HG03196 (cell line): ENCODE measurements at regions not wholly inside any gene's neighbourhood (a gene's known extent, or its start where the extent isn't known, plus 50 kb on each side); places are given as distances from the start of the nearest gene placed in this dataset.
A peak's percentile ranks its signal among the peaks of the same experiment; 100 is the strongest.
"Not testable (repeated sequence)": the region's sequence is repeated elsewhere in the genome, so short reads cannot be mapped to it uniquely, and the experiment has no call there.

Experiments
- ATAC-seq: cut with Tn5 transposase; IDR thresholded peaks from one replicate; pipeline ENCODE4 v1.9.1; 2021; ENCODE audit not compliant: unreplicated experiment

- ATAC-seq: no peak
Measured at GRCh38 chr3:28575746-28576613, 227.4 kb upstream of the AZI2 start.

GRCh38 chr3:28576614-28577200 lies 228.1 kb upstream of the AZI2 start:
- no peak for ATAC-seq

DNA sequence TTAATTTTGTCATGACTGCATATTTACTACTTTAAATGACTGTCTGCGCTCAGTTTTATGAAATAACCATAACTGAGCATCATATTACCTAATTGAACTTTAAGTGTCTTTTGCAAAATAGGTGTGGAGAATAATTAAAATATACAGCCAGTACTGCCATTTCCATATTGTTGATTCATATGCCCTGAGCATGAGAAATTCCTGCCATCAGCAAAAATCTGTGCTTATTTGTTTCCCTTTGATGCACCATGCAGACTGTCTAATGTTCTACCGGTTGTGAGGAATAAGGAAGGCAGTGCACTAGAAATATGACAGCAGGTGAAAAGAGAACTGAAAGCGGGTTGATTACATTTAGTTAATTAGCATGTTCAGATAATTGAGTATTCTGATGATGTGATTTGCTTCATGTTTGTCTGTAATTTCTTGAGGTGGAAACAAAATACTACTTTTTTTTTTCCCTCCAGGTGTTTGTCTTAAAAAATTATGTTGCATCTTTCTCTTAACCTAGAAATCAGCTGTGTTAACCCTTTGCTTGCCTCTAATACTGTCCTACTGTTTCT lies 229.4 kb upstream of the AZI2 start:
- no peak for ATAC-seq

GRCh38 chr3:28586325-28586724 lies 237.7 kb upstream of the AZI2 start:
- ATAC-seq: peak; percentile 70

GRCh38 chr3:28587723-28588122 lies 239.1 kb upstream of the AZI2 start:
- no peak for ATAC-seq

- ATAC-seq: no peak
Measured at GRCh38 chr3:28590216-28590615, 241.6 kb upstream of the AZI2 start.

- no peak for ATAC-seq
Measured at GRCh38 chr3:28590860-28591259, 242.2 kb upstream of the AZI2 start.

DNA sequence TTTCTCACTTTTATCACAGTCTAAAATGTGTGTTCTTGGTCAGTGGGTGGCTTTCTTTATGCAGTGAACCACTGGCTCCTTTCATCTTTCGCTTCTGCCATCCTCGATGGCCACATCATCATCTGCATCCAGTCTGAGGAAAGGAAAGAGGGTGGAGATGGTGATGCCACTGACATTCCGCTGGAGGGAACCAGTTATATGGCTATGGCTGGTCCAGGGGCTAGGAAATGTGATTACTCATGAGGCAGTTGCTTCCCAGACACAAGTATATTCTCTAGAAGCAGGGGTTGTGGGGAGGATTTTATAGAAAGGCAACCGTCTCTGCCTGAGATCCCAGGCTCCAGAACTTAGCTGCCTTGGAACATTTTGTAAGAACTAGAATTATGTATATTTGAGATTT lies 246.7 kb upstream of the AZI2 start:
- ATAC-seq: no peak

GRCh38 chr3:28597452-28597851 lies 248.8 kb upstream of the AZI2 start:
- ATAC-seq: no peak

DNA sequence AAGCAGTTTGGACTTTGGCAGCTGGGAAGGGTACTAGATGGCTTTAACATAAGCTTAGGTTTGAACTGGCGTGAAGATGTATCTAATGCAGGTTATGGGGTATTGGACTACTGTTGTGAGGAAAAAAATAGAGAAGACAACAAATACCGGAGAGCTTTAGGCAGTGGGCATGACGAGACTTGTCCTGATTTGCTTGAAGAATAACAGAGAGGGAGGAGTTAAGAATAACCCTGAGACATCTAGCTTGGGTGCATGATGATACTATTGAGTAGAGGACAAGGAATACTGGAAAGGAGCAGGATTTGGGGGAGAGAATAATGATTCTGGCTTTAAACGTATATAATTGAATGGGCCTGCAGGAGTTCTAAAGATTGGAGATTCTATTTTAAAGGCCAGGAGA lies 249.5 kb upstream of the AZI2 start:
- no peak for ATAC-seq

DNA sequence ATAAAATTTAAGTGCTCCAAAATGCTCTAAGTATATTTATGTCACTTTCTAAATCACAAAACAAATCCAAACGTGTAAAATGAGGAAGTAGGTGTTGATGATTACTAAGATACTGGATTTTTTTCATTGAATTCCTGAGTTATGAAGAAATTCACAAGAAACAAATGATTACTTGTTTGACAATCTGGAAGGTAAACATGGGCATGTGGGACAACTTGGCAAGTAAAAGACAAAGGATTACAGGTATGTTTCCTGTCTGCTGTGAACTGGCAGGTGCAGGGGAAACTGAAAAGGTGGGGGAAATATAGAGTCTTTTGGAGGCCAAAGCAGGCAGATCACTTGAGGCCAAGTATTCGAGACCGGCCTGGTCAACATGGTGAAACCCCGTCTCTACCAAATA lies 252.7 kb upstream of the AZI2 start:
- no peak for ATAC-seq

- no peak for ATAC-seq
Measured at GRCh38 chr3:28606283-28606682, 257.7 kb upstream of the AZI2 start.

DNA sequence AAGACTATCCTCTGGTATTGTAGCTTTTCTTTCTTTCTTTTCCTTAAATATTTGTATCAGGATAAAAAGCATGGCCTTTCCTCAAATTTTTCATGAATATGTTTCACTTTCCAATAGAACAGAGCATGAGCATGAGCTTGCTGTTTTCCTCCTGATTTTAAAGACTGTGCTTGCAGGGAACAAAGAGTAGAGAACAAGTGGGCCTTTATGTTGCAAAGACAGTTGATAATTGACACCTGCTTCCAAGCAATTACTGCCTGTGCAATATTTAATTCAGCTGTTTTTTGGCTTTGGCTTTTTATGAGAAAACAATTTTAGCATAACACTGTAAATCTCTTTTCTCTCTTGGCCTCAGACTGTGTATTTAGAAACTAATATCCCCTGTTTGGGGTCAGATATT lies 263.6 kb upstream of the AZI2 start:
- no peak for ATAC-seq

DNA sequence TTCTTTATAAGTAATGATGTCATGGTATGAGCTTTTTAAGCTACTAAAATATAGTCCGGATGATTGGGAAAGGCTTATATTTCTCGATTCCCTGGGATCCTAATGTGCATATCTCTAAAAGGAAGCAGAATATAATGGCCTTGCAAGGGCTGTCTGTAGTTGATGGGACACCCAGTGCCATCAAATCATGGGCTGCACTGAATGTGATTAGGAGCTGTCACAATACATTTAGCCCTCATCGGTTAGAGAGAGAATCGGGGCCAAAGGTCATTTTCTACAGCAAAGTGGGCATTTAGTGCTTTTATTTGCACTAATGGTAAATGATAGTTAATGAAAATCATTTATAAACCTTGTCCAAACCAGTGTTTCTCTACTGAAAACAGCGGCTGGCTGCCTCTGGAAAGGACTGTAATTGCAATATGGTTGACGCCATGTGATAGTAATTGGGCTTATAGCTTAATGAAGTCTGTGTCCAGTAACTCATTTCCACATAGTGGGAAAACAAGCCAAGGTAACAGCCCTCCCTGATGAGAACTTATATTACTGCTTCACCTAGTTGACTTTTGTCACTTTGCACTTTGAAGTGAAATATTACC lies 265.0 kb upstream of the AZI2 start:
- no peak for ATAC-seq

DNA sequence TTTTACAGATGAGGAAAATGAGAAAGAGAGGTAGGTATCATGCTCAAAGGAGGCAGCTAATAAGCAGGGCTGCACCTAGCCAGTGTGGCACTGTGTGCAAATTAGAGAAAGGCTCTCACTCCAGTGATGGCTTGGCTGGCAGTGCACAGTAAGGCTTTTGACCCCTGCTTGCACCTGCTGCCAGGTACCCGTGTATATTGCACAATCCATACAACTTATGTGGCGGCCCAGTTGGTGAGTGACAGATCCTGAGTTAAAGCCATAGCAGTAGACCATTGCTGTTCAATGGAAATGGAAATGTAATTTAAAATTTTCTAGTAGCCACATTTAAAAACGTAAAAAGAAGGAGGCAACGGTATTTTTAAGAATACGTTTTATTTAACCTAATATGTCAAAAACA lies 266.4 kb upstream of the AZI2 start:
- ATAC-seq: no peak

- no peak for ATAC-seq
Measured at GRCh38 chr3:28615971-28616370, 267.3 kb upstream of the AZI2 start.

DNA sequence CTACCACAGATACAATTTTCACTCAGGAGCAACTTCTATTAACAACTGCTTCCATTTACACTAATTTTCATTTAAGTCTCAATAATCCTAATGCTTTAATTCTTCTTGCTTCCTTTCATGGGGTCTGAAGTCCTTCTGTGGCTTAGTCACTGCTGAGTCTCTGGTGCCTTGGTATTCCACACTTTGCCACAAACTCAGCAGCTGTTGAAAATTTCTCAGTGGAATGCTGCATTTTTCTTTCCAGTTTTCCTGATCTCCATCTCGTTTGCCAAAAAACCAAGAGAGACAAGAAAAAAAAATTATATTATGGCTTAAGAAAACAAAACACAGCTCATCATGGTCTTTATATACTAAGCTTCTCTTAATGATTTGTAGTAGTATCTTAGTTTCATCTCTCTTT lies 269.2 kb upstream of the AZI2 start:
- ATAC-seq: no peak

DNA sequence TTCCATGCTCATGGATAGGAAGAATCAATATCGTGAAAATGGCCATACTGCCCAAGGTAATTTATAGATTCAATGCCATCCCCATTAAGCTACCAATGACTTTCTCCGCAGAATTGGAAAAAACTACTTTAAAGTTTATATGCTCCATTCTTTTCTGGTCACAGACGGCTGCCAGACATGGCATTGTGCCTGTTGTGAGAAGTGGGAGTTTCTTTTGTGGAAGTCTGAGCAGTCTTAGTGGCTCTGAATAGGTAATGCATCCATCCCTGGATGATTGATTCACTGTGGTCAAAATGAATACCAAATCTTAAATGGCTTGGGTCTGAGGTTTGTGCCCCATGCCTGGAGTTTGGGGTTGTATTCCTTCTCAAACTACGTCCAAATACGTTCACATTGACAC lies 274.5 kb upstream of the AZI2 start:
- no peak for ATAC-seq

- ATAC-seq: no peak
Measured at GRCh38 chr3:28624084-28624483, 275.5 kb upstream of the AZI2 start.

GRCh38 chr3:28627843-28628242 lies 279.2 kb upstream of the AZI2 start:
- ATAC-seq: not testable (repeated sequence)

GRCh38 chr3:28634019-28634418 lies 285.4 kb upstream of the AZI2 start:
- no peak for ATAC-seq

DNA sequence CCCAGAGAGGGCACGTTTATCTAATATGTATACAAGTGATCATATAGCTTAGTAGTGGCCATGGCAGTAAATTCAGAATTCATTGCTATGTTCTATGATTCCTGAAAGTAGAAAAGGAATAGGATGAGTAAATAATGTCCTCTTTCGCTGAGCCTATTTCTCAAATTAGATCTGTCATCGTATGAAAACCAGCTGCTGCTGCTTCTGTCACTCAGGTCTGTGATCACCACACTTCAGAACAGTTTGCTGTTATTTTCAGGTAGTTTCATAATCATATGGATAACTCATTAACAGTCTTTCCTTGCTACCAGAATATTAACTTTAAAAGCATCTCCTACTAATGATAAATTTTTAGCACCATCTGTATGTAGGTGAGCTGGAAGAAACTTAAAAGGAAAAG lies 289.1 kb upstream of the AZI2 start:
- ATAC-seq: no peak
